K562 (cell line): ENCODE measurements at regions not wholly inside any gene's neighbourhood (a gene's known extent, or its start where the extent isn't known, plus 50 kb on each side); places are given as distances from the start of the nearest gene placed in this dataset.

ENCODE experiments used
- C11orf30 ChIP-seq: fragments of 450-650 bp; IDR thresholded peaks from 2 replicates; pipeline ENCODE4 v1.6.1; 2016; ENCODE audit warnings: low read depth, mild to moderate bottlenecking
- CCAR2 ChIP-seq: fragments of 200-400 bp; formaldehyde crosslinking; IDR thresholded peaks from 2 replicates; pipeline ENCODE4 v1.6.1; 2017; ENCODE audit warnings: mild to moderate bottlenecking, low read depth, low read length
- CHD7 ChIP-seq: fragments of 200-600 bp; sonication (generic); IDR thresholded peaks from one replicate; pipeline ENCODE4 v1.6.1; 2012; ENCODE audit warnings: mild to moderate bottlenecking, low read depth, low read length, inconsistent platforms
- CREBBP ChIP-seq: IDR thresholded peaks from one replicate; pipeline ENCODE4 v1.6.1; 2012; ENCODE audit warnings: low read depth, mild to moderate bottlenecking, control low read depth, inconsistent platforms, low read length
- E2F1 ChIP-seq: sonication (generic); formaldehyde crosslinking; IDR thresholded peaks from 2 replicates; pipeline ENCODE4 v1.8.1; 2023; ENCODE audit warnings: mild to moderate bottlenecking, missing genetic modification reagents, moderate library complexity
- EZH2 ChIP-seq: IDR thresholded peaks from 2 replicates; pipeline ENCODE4 v1.6.1; 2012; ENCODE audit warnings: low read depth, mild to moderate bottlenecking, inconsistent platforms, low read length, borderline replicate concordance
- SRSF9 ChIP-seq: fragments of 200-400 bp; formaldehyde crosslinking; IDR thresholded peaks from 2 replicates; pipeline ENCODE4 v1.6.1; 2017; ENCODE audit warnings: low read depth, low read length, borderline replicate concordance
- ZBTB12 ChIP-seq: fragments of 250-450 bp; sonication (Bioruptor Pico); IDR thresholded peaks from 2 replicates; pipeline ENCODE4 v1.4.0; 2020
- ZNF444 ChIP-seq: fragments of 250-450 bp; sonication (Bioruptor Pico); IDR thresholded peaks from 2 replicates; pipeline ENCODE4 v1.4.0; 2020; ENCODE audit warnings: mild to moderate bottlenecking, moderate library complexity
- ZNF76 ChIP-seq: fragments of 250-450 bp; sonication (Bioruptor Pico); IDR thresholded peaks from 2 replicates; pipeline ENCODE4 v1.4.0; 2020; ENCODE audit warnings: mild to moderate bottlenecking, moderate library complexity, borderline replicate concordance

GRCh38 chr4:149136951-149137620 lies 678.6 kb downstream of the IQCM start (continued):
- TF ChIP-seq CHD7 (no peak), CREBBP (no peak), ZBTB12 (no peak), ZNF76 (CRISPR knock-in tag) (no peak), ZNF444 (no peak), EZH2 (no peak), C11orf30 (no peak), CCAR2 (no peak), SRSF9 (no peak), E2F1 (no peak)
